SK-N-SH (cell line): ENCODE measurements at regions not wholly inside any gene's neighbourhood (a gene's known extent, or its start where the extent isn't known, plus 50 kb on each side); places are given as distances from the start of the nearest gene placed in this dataset.
A peak's percentile ranks its signal among the peaks of the same experiment; 100 is the strongest.

Experiments
- CTCF ChIA-PET: fragments of 300-600, 350-600 bp; formaldehyde crosslinking; extraction: SDS; loops from one replicate; lab custom pipeline; 2021; lab: Yijun Ruan, JAX
- POLR2A ChIA-PET: fragments of 350-600 bp; sonication (Branson Sonifier 250); formaldehyde crosslinking; extraction: SDS; loops from one replicate; lab custom pipeline; 2020; ENCODE audit warnings: antibody characterized with exemption, inconsistent platforms; lab: Yijun Ruan, JAX
- DNase-seq: peaks from one replicate; pipeline ENCODE4 v3.0.0; 2012
- H2AFZ ChIP-seq: fragments of 200-600 bp; sonication (generic); 2 replicates; pipeline ENCODE4 v1.8.1; 2016; ENCODE audit warnings: antibody characterized with exemption, mild to moderate bottlenecking, low read depth
- H3F3A ChIP-seq: fragments of 200-600 bp; sonication (generic); replicated peaks from 2 replicates; pipeline ENCODE3; 2016; ENCODE audit warnings: antibody characterized with exemption, mild to moderate bottlenecking; ENCODE audit not compliant: insufficient read depth
- H3K27ac ChIP-seq, 2 experiments: fragments of 200-500 bp in 1 of 2; fragments of 200-600 bp in 1 of 2; sonication (Bioruptor generic) in 1 of 2; sonication (generic), shearing (Covaris generic) in 1 of 2; 2 replicates each; pipeline versions ENCODE4 v1.5.1 to v1.6.1; 2014 to 2016; ENCODE audit warnings: low read depth in 2 of 2, inconsistent platforms in 1 of 2, low read length in 1 of 2, mild to moderate bottlenecking in 1 of 2, mixed read lengths in 1 of 2
- H3K27me3 ChIP-seq: fragments of 200-600 bp; sonication (generic), shearing (Covaris generic); 2 replicates; pipeline ENCODE4 v1.6.1; 2016; ENCODE audit warnings: mixed run types; ENCODE audit not compliant: insufficient read depth
- H3K36me3 ChIP-seq, 2 experiments: fragments of 200-500 bp in 1 of 2; fragments of 200-600 bp in 1 of 2; sonication (Bioruptor generic) in 1 of 2; sonication (generic) in 1 of 2; replicated peaks in 1 of 2; 2 replicates each; pipeline versions ENCODE3 to v1.5.1; 2014 to 2016; ENCODE audit warnings: low read length in 1 of 2, mild to moderate bottlenecking in 1 of 2; ENCODE audit not compliant: insufficient read depth in 2 of 2, control insufficient read depth in 1 of 2
- H3K4me1 ChIP-seq, 2 experiments: fragments of 200-500 bp in 1 of 2; fragments of 200-600 bp in 1 of 2; sonication (Bioruptor generic) in 1 of 2; sonication (generic), shearing (Covaris generic) in 1 of 2; 2 replicates each; pipeline versions ENCODE4 v1.5.1 to v1.6.1; 2014 to 2016; ENCODE audit warnings: low read depth in 1 of 2, low read length in 1 of 2, mixed run types in 1 of 2; ENCODE audit not compliant: insufficient read depth in 2 of 2, control insufficient read depth in 1 of 2
- H3K4me2 ChIP-seq: fragments of 200-600 bp; sonication (generic), shearing (Covaris generic); 2 replicates; pipeline ENCODE4 v1.6.1; 2017; ENCODE audit warnings: mixed run types
- H3K4me3 ChIP-seq, 2 experiments: fragments of 200-500 bp in 1 of 2; fragments of 200-600 bp in 1 of 2; sonication (Bioruptor generic) in 1 of 2; sonication (generic), shearing (Covaris generic) in 1 of 2; 2 replicates each; pipeline versions ENCODE4 v1.5.1 to v1.8.1; 2014 to 2016; ENCODE audit warnings: low read depth in 2 of 2, inconsistent platforms in 1 of 2, low read length in 1 of 2, mild to moderate bottlenecking in 1 of 2, mixed read lengths in 1 of 2, moderate library complexity in 1 of 2
- H3K79me2 ChIP-seq: fragments of 200-600 bp; sonication (generic); 2 replicates; pipeline ENCODE4 v1.8.1; 2017; ENCODE audit warnings: mild to moderate bottlenecking; ENCODE audit not compliant: insufficient read depth
- H3K9ac ChIP-seq: fragments of 200-600 bp; sonication (generic); 2 replicates; pipeline ENCODE4 v1.6.1; 2017; ENCODE audit warnings: mixed run types
- H3K9me2 ChIP-seq: fragments of 200-600 bp; sonication (generic); 2 replicates; pipeline ENCODE4 v1.6.1; 2017; ENCODE audit warnings: mixed run types
- H3K9me3 ChIP-seq: fragments of 200-600 bp; sonication (generic); 2 replicates; pipeline ENCODE4 v1.6.1; 2017; ENCODE audit warnings: mixed run types, mild to moderate bottlenecking, moderate library complexity
- H4K20me1 ChIP-seq: fragments of 200-600 bp; sonication (generic); 2 replicates; pipeline ENCODE4 v1.6.1; 2017; ENCODE audit warnings: mild to moderate bottlenecking, mixed run types; ENCODE audit not compliant: insufficient read depth
- CTCF ChIP-seq: fragments of 200-600 bp; sonication (generic); IDR thresholded peaks from 2 replicates; pipeline ENCODE4 v1.6.1; 2017; ENCODE audit warnings: antibody characterized with exemption, mild to moderate bottlenecking, moderate library complexity
- EZH2phosphoT487 ChIP-seq: fragments of 200-600 bp; sonication (generic); IDR thresholded peaks from 2 replicates; pipeline ENCODE4 v1.6.1; 2017; ENCODE audit warnings: low read depth, mixed run types, mild to moderate bottlenecking, antibody characterized with exemption, moderate library complexity, borderline replicate concordance
- FOSL2 ChIP-seq: IDR thresholded peaks from 2 replicates; pipeline ENCODE4 v1.4.0; 2012; ENCODE audit warnings: low read depth, mild to moderate bottlenecking, moderate library complexity, borderline replicate concordance
- FOXJ3 ChIP-seq: sonication (generic); formaldehyde crosslinking; IDR thresholded peaks from 2 replicates; pipeline ENCODE4 v1.5.1; 2020; ENCODE audit warnings: mild to moderate bottlenecking, missing genetic modification reagents
- GABPA ChIP-seq: IDR thresholded peaks from 2 replicates; pipeline ENCODE4 v1.4.0; 2012; ENCODE audit warnings: low read depth, mild to moderate bottlenecking
- GATA2 ChIP-seq: sonication (generic); formaldehyde crosslinking; IDR thresholded peaks from 2 replicates; pipeline ENCODE4 v1.5.0; 2020; ENCODE audit warnings: mild to moderate bottlenecking, missing genetic modification reagents
- JUND ChIP-seq: IDR thresholded peaks from 2 replicates; pipeline ENCODE4 v1.4.0; 2012
- MAX ChIP-seq: IDR thresholded peaks from 2 replicates; pipeline ENCODE4 v1.4.0; 2012; ENCODE audit warnings: low read depth
- NFIC ChIP-seq: IDR thresholded peaks from 2 replicates; pipeline ENCODE4 v1.4.0; 2012; ENCODE audit warnings: borderline replicate concordance
- PBX3 ChIP-seq: IDR thresholded peaks from 2 replicates; pipeline ENCODE4; 2012
- POLR2AphosphoS5 ChIP-seq: IDR thresholded peaks from 2 replicates; pipeline ENCODE4 v1.6.1; 2012; ENCODE audit warnings: low read depth, low read length
- RAD21 ChIP-seq: IDR thresholded peaks from 2 replicates; pipeline ENCODE4 v1.6.1; 2012; ENCODE audit warnings: mild to moderate bottlenecking, low read length
- RCOR1 ChIP-seq: fragments of 150-350 bp; IDR thresholded peaks from 2 replicates; pipeline ENCODE4 v1.6.1; 2017; ENCODE audit warnings: antibody characterized with exemption, low read length
- REST ChIP-seq: IDR thresholded peaks from 2 replicates; pipeline ENCODE4 v1.6.1; 2012; ENCODE audit warnings: mild to moderate bottlenecking, low read depth, low read length, moderate library complexity
- RFX5 ChIP-seq: IDR thresholded peaks from 2 replicates; pipeline ENCODE4 v1.6.1; 2012; ENCODE audit warnings: mild to moderate bottlenecking, improper control_type of control experiment, low read length
- RXRA ChIP-seq: IDR thresholded peaks from 2 replicates; pipeline ENCODE4 v1.4.0; 2012; ENCODE audit warnings: low read depth, mild to moderate bottlenecking, borderline replicate concordance
- SIN3A ChIP-seq: IDR thresholded peaks from 2 replicates; pipeline ENCODE4 v1.6.1; 2012; ENCODE audit warnings: low read depth, mild to moderate bottlenecking, low read length, moderate library complexity, borderline replicate concordance
- TAF1 ChIP-seq: IDR thresholded peaks from 2 replicates; pipeline ENCODE4 v1.6.1; 2012; ENCODE audit warnings: low read depth, mild to moderate bottlenecking, low read length, moderate library complexity, borderline replicate concordance
- TCF12 ChIP-seq: IDR thresholded peaks from 2 replicates; pipeline ENCODE4 v1.4.0; 2012
- TEAD4 ChIP-seq: IDR thresholded peaks from 2 replicates; pipeline ENCODE4 v1.4.0; 2012; ENCODE audit warnings: mild to moderate bottlenecking, borderline replicate concordance; ENCODE audit not compliant: insufficient read depth
- YY1 ChIP-seq: IDR thresholded peaks from 2 replicates; pipeline ENCODE4 v1.4.0; 2012; ENCODE audit warnings: low read depth, mild to moderate bottlenecking
- ZBTB33 ChIP-seq: IDR thresholded peaks from 2 replicates; pipeline ENCODE4 v1.4.0; 2012; ENCODE audit warnings: low read depth, borderline replicate concordance
- WGBS: methylation state at CpG from one replicate; pipeline ENCODE4 v1.1.6; 2017; ENCODE audit warnings: low lambda C conversion rate; 5-methylcytosine and 5-hydroxymethylcytosine counted together

GRCh38 chr1:184838504-184838951 is 83.9 kb upstream of the EDEM3 start:
- POLR2A ChIA-PET: no interaction called here
- 0% methylated on average over 2 of the region's 2 CpGs for WGBS
- Histone ChIP-seq H3F3A (peaks cover 24% of the 10 kb centered on the region), H2AFZ (no peak overlapping the region), H3K4me1 (peaks cover 11 to 19% of the 10 kb centered on the region in 2 experiments; a peak in 2 of 4 replicates), H3K36me3 (peaks cover 0 to 2% of the 10 kb centered on the region in 2 experiments), H3K4me3 (no peak overlapping the region), H3K9me3 (no peaks in the 10 kb centered on the region), H3K9ac (no peak overlapping the region), H3K27ac (peak overlapping the region; percentile 81 to 87), H3K9me2 (no peaks in the 10 kb centered on the region), H3K27me3 (no peaks in the 10 kb centered on the region), H3K79me2 (no peaks in the 10 kb centered on the region), H4K20me1 (no peaks in the 10 kb centered on the region), H3K4me2 (peak overlapping the region; percentile 21; the same call in 1 of the 2 replicates)
- TF ChIP-seq EZH2phosphoT487 (no peak), NFIC (peak; percentile 93), ZBTB33 (no peak; the same call in 1 of the 2 replicates), RAD21 (no peak), YY1 (no peak), RXRA (peak; percentile 66; the same call in 1 of the 2 replicates), FOXJ3 (CRISPR knock-in tag) (no peak), TAF1 (no peak), GATA2 (CRISPR knock-in tag) (no peak), RCOR1 (no peak), GABPA (no peak), REST (no peak), JUND (peak; percentile 82), TEAD4 (0 out of 2 replicates have a peak, but pooled peaks have one; percentile 57), MAX (peak; percentile 52; the same call in 1 of the 2 replicates), POLR2AphosphoS5 (peak; percentile 44; the same call in 1 of the 2 replicates), SIN3A (0 out of 2 replicates have a peak, but pooled peaks have one; percentile 31), TCF12 (peak; percentile 83), FOSL2 (peak; percentile 73; the same call in 1 of the 2 replicates), CTCF (no peak), PBX3 (peak; percentile 91), RFX5 (no peak)
- peak; percentile 9 for DNase-seq
- CTCF ChIA-PET: interaction anchor here (0.6 kb wide), 1 partner anchor 22 kb away, joined by 3 read pairs; no protein-coding TSS in a partner anchor
